K562 (cell line): ENCODE measurements at regions not wholly inside any gene's neighbourhood (a gene's known extent, or its start where the extent isn't known, plus 50 kb on each side); places are given as distances from the start of the nearest gene placed in this dataset.

ENCODE experiments used
- ATAC-seq: fragments of 200-7000 bp; cut with Tn5 transposase; 3 replicates; pipeline ENCODE4 v1.9.1; 2020; ENCODE audit warnings: moderate library complexity
- BruUV-seq: library from RNA; stranded (reverse); fragments of 400-500 nt; replicated peaks from 2 replicates; lab custom pipeline; 2021; lab: Mats Ljungman, UMichigan
- CTCF ChIA-PET: fragments of 300-600 bp; formaldehyde crosslinking; extraction: SDS; loops from one replicate; lab custom pipeline; 2021; ENCODE audit warnings: low intra/inter-chr PET ratio; lab: Yijun Ruan, JAX
- POLR2A ChIA-PET: fragments of 300-600, 350-650 bp; sonication (Branson Sonifier 250); formaldehyde crosslinking; extraction: SDS; loops from one replicate; lab custom pipeline; 2021; ENCODE audit warnings: antibody characterized with exemption, inconsistent platforms; lab: Yijun Ruan, JAX
- DNase-seq, 4 experiments: peaks; one replicate each; pipeline versions ENCODE4 v3.0.0 to v3.0.0-alpha.2; 2011 to 2018; ENCODE audit warnings: low spot score in 3 of 4, mixed read lengths in 3 of 4; ENCODE audit errors: extremely low read depth in 1 of 4
- FAIRE-seq: peaks from 2 replicates; lab custom pipeline; 2011; peaks lifted over from hg19 to GRCh38; lab: Jason Lieb, UNC
- H2AFZ ChIP-seq: 2 replicates; pipeline ENCODE4 v1.6.0; 2011; ENCODE audit warnings: low read depth, low read length, control low read depth, inconsistent platforms
- H3K27ac ChIP-seq: fragments of 200-600 bp; 3 replicates; pipeline ENCODE4 v1.8.0; 2011; ENCODE audit warnings: low read depth, mild to moderate bottlenecking, control low read depth, inconsistent platforms, low read length, moderate library complexity, mixed read lengths; ENCODE audit errors: extremely low read depth
- H3K27me3 ChIP-seq, 2 experiments: fragments of 300-600 bp in 1 of 2; 2 replicates in 1 of 2; 3 replicates in 1 of 2; pipeline versions ENCODE4 v1.6.0 to v1.8.0; 2011; ENCODE audit warnings: inconsistent platforms in 2 of 2, low read length in 2 of 2, mild to moderate bottlenecking in 1 of 2, mixed read lengths in 1 of 2, moderate library complexity in 1 of 2; ENCODE audit not compliant: control insufficient read depth in 2 of 2, insufficient read depth in 2 of 2
- H3K36me3 ChIP-seq: fragments of 300-600 bp; 3 replicates; pipeline ENCODE4 v1.8.0; 2011; ENCODE audit warnings: mild to moderate bottlenecking, low read length, inconsistent platforms; ENCODE audit not compliant: control insufficient read depth, insufficient read depth
- H3K4me1 ChIP-seq, 2 experiments: fragments of 200-600 bp in 1 of 2; replicated peaks in 1 of 2; 2 replicates in 1 of 2; 3 replicates in 1 of 2; pipeline versions ENCODE4 v1.5.1 to v1.8.0; 2011; ENCODE audit warnings: inconsistent platforms in 2 of 2, low read length in 2 of 2, mild to moderate bottlenecking in 1 of 2, mixed read lengths in 1 of 2, moderate library complexity in 1 of 2; ENCODE audit not compliant: control insufficient read depth in 2 of 2, insufficient read depth in 2 of 2
- H3K4me2 ChIP-seq: 2 replicates; pipeline ENCODE4 v1.6.1; 2011; ENCODE audit warnings: low read length, control low read depth, inconsistent platforms, mixed read lengths; ENCODE audit not compliant: insufficient read depth
- H3K4me3 ChIP-seq: fragments of 200-600 bp; sonication (generic), shearing (Covaris generic); 2 replicates; pipeline ENCODE4 v1.5.1; 2016; ENCODE audit warnings: control low read depth, inconsistent platforms
- H3K79me2 ChIP-seq: fragments of 200-600 bp; 3 replicates; pipeline ENCODE4 v1.8.0; 2011; ENCODE audit warnings: low read length, inconsistent platforms; ENCODE audit not compliant: control insufficient read depth, insufficient read depth
- H3K9ac ChIP-seq, 2 experiments: 2 replicates each; pipeline versions ENCODE4 v1.6.0 to v1.6.1; 2011; ENCODE audit warnings: low read depth in 2 of 2, low read length in 2 of 2, control low read depth in 1 of 2, inconsistent platforms in 1 of 2, mild to moderate bottlenecking in 1 of 2, mixed read lengths in 1 of 2; ENCODE audit not compliant: insufficient read depth in 1 of 2
- H3K9me1 ChIP-seq: one replicate; pipeline ENCODE4 v1.6.0; 2011; ENCODE audit warnings: inconsistent platforms, mild to moderate bottlenecking, low read length, moderate library complexity; ENCODE audit not compliant: control insufficient read depth, insufficient read depth
- H3K9me3 ChIP-seq: replicated peaks from 2 replicates; pipeline ENCODE4 v1.5.1; 2011; ENCODE audit warnings: low read depth, low read length, inconsistent platforms; ENCODE audit not compliant: control insufficient read depth, insufficient read depth
- H4K20me1 ChIP-seq: replicated peaks from 2 replicates; pipeline ENCODE4 v1.6.1; 2011; ENCODE audit warnings: low read length, inconsistent platforms, mixed read lengths; ENCODE audit not compliant: control insufficient read depth, insufficient read depth
- MTA1 ChIP-seq: fragments of 450-650 bp; IDR thresholded peaks from 2 replicates; pipeline ENCODE4 v1.6.1; 2017; ENCODE audit warnings: borderline replicate concordance
- NFRKB ChIP-seq: fragments of 450-650 bp; IDR thresholded peaks from 2 replicates; pipeline ENCODE4 v1.6.1; 2016; ENCODE audit warnings: low read depth
- NFXL1 ChIP-seq: fragments of 450-650 bp; formaldehyde crosslinking; IDR thresholded peaks from 2 replicates; pipeline ENCODE4 v1.4.0; 2021; ENCODE audit warnings: mild to moderate bottlenecking
- SMC3 ChIP-seq: conservative IDR thresholded peaks from 2 replicates; pipeline ENCODE4 v1.6.1; 2011; ENCODE audit warnings: low read depth, low read length, improper control_type of control experiment; ENCODE audit not compliant: insufficient read depth
- ZNF41 ChIP-seq: fragments of 250-450 bp; sonication (Bioruptor Pico); conservative IDR thresholded peaks from 2 replicates; pipeline ENCODE4 v1.4.0; 2020; ENCODE audit warnings: mild to moderate bottlenecking
- ZNF512 ChIP-seq: IDR thresholded peaks from 2 replicates; pipeline ENCODE4 v1.6.1; 2016; ENCODE audit warnings: missing genetic modification characterization, missing compliant biosample characterization
- ZNF551 ChIP-seq: fragments of 250-450 bp; sonication (Bioruptor Pico); IDR thresholded peaks from 2 replicates; pipeline ENCODE4 v1.5.0; 2021; ENCODE audit warnings: mild to moderate bottlenecking, moderate library complexity
- WGBS: fragments of 100-300 bp; shearing (Covaris generic); methylation state at CpG from one replicate; pipeline ENCODE4 v1.1.6; 2016; ENCODE audit warnings: low coverage, mixed read lengths; ENCODE audit not compliant: insufficient coverage; ENCODE audit errors: missing lambda C conversion rate; 5-methylcytosine and 5-hydroxymethylcytosine counted together
- in situ Hi-C: fragments of 300-500 bp; cut with MboI; formaldehyde crosslinking; loops from 4 replicates; pipeline ENCODE4 v1.15.0; 2018; ENCODE audit warnings: inconsistent platforms, mixed read lengths
- intact Hi-C: fragments of 100-400 bp; cut with micrococcal nuclease; formaldehyde crosslinking; loops from 2 replicates; pipeline ENCODE4 v1.14.2; 2022

DNA sequence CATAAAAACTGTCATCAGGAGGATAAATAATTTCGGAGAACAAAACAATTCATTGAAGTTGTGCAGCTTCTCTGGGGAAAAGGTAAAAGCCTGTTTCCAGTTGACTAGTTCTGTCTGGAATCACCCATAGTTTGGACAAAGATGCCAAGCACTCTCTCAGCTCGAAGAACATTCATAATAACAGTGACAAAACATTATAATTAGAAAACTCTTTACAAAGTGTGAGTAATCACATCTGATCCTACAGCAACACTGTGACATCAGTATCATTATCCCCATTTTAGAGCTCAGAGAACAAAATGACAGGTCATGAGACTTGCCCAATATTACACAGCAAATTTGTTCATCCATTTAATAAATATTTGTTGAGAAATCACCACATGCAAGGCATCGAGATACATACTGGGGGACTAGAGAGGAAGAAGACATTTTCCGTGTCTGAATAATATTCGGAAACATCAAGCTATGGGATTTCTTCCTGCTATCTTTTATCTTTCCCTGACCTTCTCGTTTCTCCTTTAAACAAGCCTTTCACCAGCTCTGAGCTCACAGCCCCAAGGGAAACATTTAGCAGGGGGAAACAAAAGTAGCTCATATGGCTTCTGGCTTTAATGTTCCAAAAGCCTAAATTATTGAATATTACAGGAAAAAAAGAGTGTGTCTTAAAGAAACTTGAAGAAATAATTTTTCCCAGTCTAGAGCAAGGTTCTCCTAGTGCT, 123.3 kb upstream of the GHITM start:
- 0% methylated on average over 6 of the region's 6 CpGs for WGBS
- ATAC-seq = no peak
- no peaks in the 10 kb centered on the region for H4K20me1 ChIP-seq
- H3K9me1 ChIP-seq = no peaks in the 10 kb centered on the region
- no peak for DNase-seq
- in situ Hi-C loops (no loop called here), intact Hi-C loops (no loop called here)
- no peaks in the 10 kb centered on the region for H3K79me2 ChIP-seq
- CTCF ChIA-PET = no interaction called here
- H3K4me2 ChIP-seq = no peak overlapping the region
- H3K4me1 ChIP-seq = no peaks in the 10 kb centered on the region; a peak in 1 of 5 replicates
- TF ChIP-seq SMC3 = no peak
- no peaks in the 10 kb centered on the region for H3K36me3 ChIP-seq
- no peak overlapping the region for H3K9ac ChIP-seq
- FAIRE-seq = no peak
- no peaks in the 10 kb centered on the region for H3K27me3 ChIP-seq
- H3K9me3 ChIP-seq = no peaks in the 10 kb centered on the region
- POLR2A ChIA-PET = no interaction called here
- H2AFZ ChIP-seq = no peak overlapping the region
- H3K4me3 ChIP-seq = no peak overlapping the region
- H3K27ac ChIP-seq = no peak overlapping the region
- BruUV-seq = no TSS peak

DNA sequence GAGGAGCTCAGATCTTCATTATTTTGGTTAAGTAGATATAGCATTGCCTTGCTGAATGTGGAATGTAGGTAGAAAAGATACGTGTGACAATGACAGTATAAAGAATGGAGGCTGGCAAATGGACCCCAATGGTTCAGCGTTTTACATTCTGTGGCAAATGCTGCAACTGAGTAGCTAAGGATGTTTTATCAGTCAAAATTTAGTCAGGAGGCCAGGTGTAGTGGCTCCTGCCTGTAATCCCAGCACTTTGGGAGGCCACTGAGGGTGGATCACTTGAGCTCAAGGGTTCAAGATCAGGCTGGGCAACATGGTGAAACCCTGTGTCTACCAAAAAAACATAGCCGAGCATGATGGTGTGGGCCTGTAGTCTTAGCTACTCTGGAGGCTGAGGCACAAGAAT, 120.5 kb upstream of the GHITM start:
- ATAC-seq (no peak), FAIRE-seq (no peak), DNase-seq (no peak)
- Histone ChIP-seq H3K9me3 (no peaks in the 10 kb centered on the region), H3K4me1 (no peaks in the 10 kb centered on the region; a peak in 1 of 5 replicates), H4K20me1 (no peaks in the 10 kb centered on the region), H3K27ac (no peak overlapping the region), H3K36me3 (no peaks in the 10 kb centered on the region), H3K4me3 (no peak overlapping the region), H3K9me1 (no peaks in the 10 kb centered on the region), H3K27me3 (no peaks in the 10 kb centered on the region), H3K4me2 (no peak overlapping the region), H2AFZ (no peak overlapping the region), H3K9ac (no peak overlapping the region), H3K79me2 (no peaks in the 10 kb centered on the region)
- in situ Hi-C loops (no loop called here), intact Hi-C loops (no loop called here)
- POLR2A ChIA-PET = no interaction called here
- WGBS = 4% methylated on average over 3 of the region's 3 CpGs
- CTCF ChIA-PET = no interaction called here
- no TSS peak for BruUV-seq
- TF ChIP-seq MTA1 (no peak), NFRKB (no peak), NFXL1 (CRISPR knock-in tag) (no peak), ZNF551 (CRISPR knock-in tag) (no peak), ZNF41 (CRISPR knock-in tag) (no peak), ZNF512 (tag) (no peak)
